HEK293 (cell line): ENCODE measurements at regions not wholly inside any gene's neighbourhood (a gene's known extent, or its start where the extent isn't known, plus 50 kb on each side); places are given as distances from the start of the nearest gene placed in this dataset.
A peak's percentile ranks its signal among the peaks of the same experiment; 100 is the strongest.

ENCODE experiments used
- CTCF ChIA-PET: fragments of 350-600 bp; formaldehyde crosslinking; extraction: SDS; loops from one replicate; lab custom pipeline; 2021; ENCODE audit warnings: antibody characterized with exemption; lab: Yijun Ruan, JAX
- POLR2A ChIA-PET: fragments of 300-600 bp; formaldehyde crosslinking; extraction: SDS; loops from one replicate; lab custom pipeline; 2020; ENCODE audit warnings: antibody characterized with exemption, inconsistent platforms; lab: Yijun Ruan, JAX
- H3K27ac ChIP-seq: fragments of 200-500 bp; sonication (Bioruptor generic); 2 replicates; pipeline ENCODE4 v1.5.1; 2014; ENCODE audit warnings: low read depth, low read length, control low read depth, inconsistent platforms; ENCODE audit errors: extremely low read depth
- H3K36me3 ChIP-seq, 2 experiments: fragments of 200-500 bp in 1 of 2; sonication (Bioruptor generic) in 1 of 2; 1 replicate in 1 of 2; 2 replicates in 1 of 2; pipeline ENCODE4 v1.5.1; 2014 to 2017; ENCODE audit warnings: inconsistent platforms in 2 of 2, low read length in 2 of 2; ENCODE audit not compliant: control insufficient read depth in 2 of 2, insufficient read depth in 1 of 2
- H3K4me1 ChIP-seq: fragments of 200-500 bp; sonication (Bioruptor generic); 2 replicates; pipeline ENCODE4 v1.5.1; 2014; ENCODE audit warnings: mild to moderate bottlenecking, low read length, inconsistent platforms; ENCODE audit not compliant: control insufficient read depth, insufficient read depth
- H3K4me3 ChIP-seq: 2 replicates; pipeline ENCODE4 v1.5.1; 2011; ENCODE audit warnings: low read depth, mild to moderate bottlenecking, control low read depth, low read length, moderate library complexity
- H3K9me3 ChIP-seq: fragments of 200-500 bp; sonication (Bioruptor generic); 2 replicates; pipeline ENCODE4 v1.5.1; 2014; ENCODE audit warnings: low read depth, low read length, inconsistent platforms; ENCODE audit not compliant: control insufficient read depth, insufficient read depth
- REST ChIP-seq: fragments of 450-650 bp; formaldehyde crosslinking; IDR thresholded peaks from 2 replicates; pipeline ENCODE4 v1.5.1; 2016; ENCODE audit warnings: missing biosample characterization, missing genetic modification characterization
- SP3 ChIP-seq: fragments of 450-650 bp; formaldehyde crosslinking; IDR thresholded peaks from 2 replicates; pipeline ENCODE4 v1.5.1; 2016; ENCODE audit warnings: missing biosample characterization, missing genetic modification characterization
- ZEB2 ChIP-seq: fragments of 450-650 bp; formaldehyde crosslinking; IDR thresholded peaks from 2 replicates; pipeline ENCODE4 v1.5.1; 2016; ENCODE audit warnings: missing biosample characterization, missing genetic modification characterization
- ZFP37 ChIP-seq: fragments of 450-650 bp; formaldehyde crosslinking; IDR thresholded peaks from 2 replicates; pipeline ENCODE4 v1.5.1; 2016; ENCODE audit warnings: missing biosample characterization, missing genetic modification characterization
- ZNF114 ChIP-seq: fragments of 450-650 bp; formaldehyde crosslinking; IDR thresholded peaks from 2 replicates; pipeline ENCODE4 v1.5.0; 2017; ENCODE audit warnings: missing biosample characterization, missing genetic modification characterization
- ZNF140 ChIP-seq: fragments of 450-650 bp; formaldehyde crosslinking; IDR thresholded peaks from 2 replicates; pipeline ENCODE4 v1.5.1; 2016; ENCODE audit warnings: missing biosample characterization, missing genetic modification characterization
- ZNF280C ChIP-seq: fragments of 450-650 bp; formaldehyde crosslinking; IDR thresholded peaks from 2 replicates; pipeline ENCODE4 v1.5.1; 2016; ENCODE audit warnings: missing biosample characterization, missing genetic modification characterization
- ZNF311 ChIP-seq: fragments of 450-650 bp; formaldehyde crosslinking; IDR thresholded peaks from 2 replicates; pipeline ENCODE4 v1.5.1; 2017; ENCODE audit warnings: missing biosample characterization, missing genetic modification characterization, borderline replicate concordance
- ZNF488 ChIP-seq: fragments of 450-650 bp; formaldehyde crosslinking; IDR thresholded peaks from 2 replicates; pipeline ENCODE4 v1.5.1; 2016; ENCODE audit warnings: missing biosample characterization, missing genetic modification characterization
- ZNF623 ChIP-seq: fragments of 450-650 bp; formaldehyde crosslinking; IDR thresholded peaks from 2 replicates; pipeline ENCODE4 v1.5.1; 2016; ENCODE audit warnings: missing biosample characterization, missing genetic modification characterization
- ZNF626 ChIP-seq: fragments of 450-650 bp; sonication (Bioruptor Pico); formaldehyde crosslinking; IDR thresholded peaks from 2 replicates; pipeline ENCODE4 v1.5.1; 2018; ENCODE audit warnings: missing biosample characterization, missing genetic modification characterization, inconsistent platforms
- ZNF830 ChIP-seq: fragments of 450-650 bp; IDR thresholded peaks from 2 replicates; pipeline ENCODE4 v1.5.0; 2018; ENCODE audit warnings: missing biosample characterization, missing genetic modification characterization, low read depth, mild to moderate bottlenecking, moderate library complexity
- ZSCAN5A ChIP-seq: fragments of 450-650 bp; formaldehyde crosslinking; IDR thresholded peaks from 2 replicates; pipeline ENCODE4 v1.5.1; 2016; ENCODE audit warnings: missing biosample characterization, missing genetic modification characterization

GRCh38 chr19:33927789-33928457, 131.3 kb downstream of the KCTD15 start (continued):
- TF ChIP-seq ZNF114 (tag by site-specific recombination) (no peak), ZNF280C (no peak), SP3 (tag by site-specific recombination) (no peak), ZNF623 (no peak), ZNF830 (no peak), ZSCAN5A (tag by site-specific recombination) (no peak), ZFP37 (no peak)

GRCh38 chr19:33928458-33928950, 131.8 kb downstream of the KCTD15 start:
- ChIA-PET CTCF (no interaction called here), POLR2A (no interaction called here)

More at GRCh38 chr19:33928458-33928950, 131.8 kb downstream of the KCTD15 start:
- H3K36me3 ChIP-seq: no peaks in the 10 kb centered on the region
- H3K9me3 ChIP-seq: no peaks in the 10 kb centered on the region; the same call in 1 of the 2 replicates
- H3K27ac ChIP-seq: no peak overlapping the region
- H3K4me1 ChIP-seq: no peaks in the 10 kb centered on the region; the same call in 1 of the 2 replicates
- no peak overlapping the region for H3K4me3 ChIP-seq
- TF ChIP-seq ZNF140 (tag by site-specific recombination): no peak
- TF ChIP-seq ZNF488 (tag by site-specific recombination): 0 out of 2 replicates have a peak, but pooled peaks have one; percentile 27
- 0 out of 2 replicates have a peak, but pooled peaks have one; percentile 16 for TF ChIP-seq ZNF311 (tag by site-specific recombination)
- TF ChIP-seq ZNF626 (tag by site-specific recombination): no peak
- TF ChIP-seq ZEB2 (tag by site-specific recombination): peak; percentile 98
- no peak for TF ChIP-seq REST
